ENCODE measurements at regions not wholly inside any gene's neighbourhood (a gene's known extent, or its start where the extent isn't known, plus 50 kb on each side); places are given as distances from the start of the nearest gene placed in this dataset.

GRCh38 chr2:120673205-120673550 lies 62.5 kb upstream of the GLI2 start:
- TF ChIP-seq EGR1 (IDR thresholded peaks at IDR 0.05) (no peak), TEAD4 (IDR thresholded peaks at IDR 0.05) (no peak), REST (IDR thresholded peaks at IDR 0.05; ENCODE audit: low read depth) (no peak), YY1 (IDR thresholded peaks at IDR 0.05; ENCODE audit: low read depth) (no peak), NFIC (IDR thresholded peaks at IDR 0.05) (no peak), CEBPB (IDR thresholded peaks at IDR 0.05) (no peak)

GRCh38 chr2:120673571-120674061 lies 62.1 kb upstream of the GLI2 start:
- TF ChIP-seq EGR1 (IDR thresholded peaks at IDR 0.05) (no peak), CEBPB (IDR thresholded peaks at IDR 0.05) (no peak), MAX (IDR thresholded peaks at IDR 0.05) (no peak), TAF1 (IDR thresholded peaks at IDR 0.05; ENCODE audit: low read depth) (no peak)

GRCh38 chr2:120674246-120675170 lies 61.2 kb upstream of the GLI2 start:
- TF ChIP-seq CEBPB (IDR thresholded peaks at IDR 0.05) (no peak), USF1 (IDR thresholded peaks at IDR 0.05) (no peak)

GRCh38 chr2:120675460-120676130 lies 60.1 kb upstream of the GLI2 start:
- peak; percentile 88 for TF ChIP-seq RAD21 (IDR thresholded peaks at IDR 0.05; ENCODE audit: low read depth)
- TF ChIP-seq EP300 (IDR thresholded peaks at IDR 0.05; ENCODE audit: borderline replicate concordance), result no peak
- TF ChIP-seq NFIC (IDR thresholded peaks at IDR 0.05), result no peak
- no peak for TF ChIP-seq ZBTB7A (IDR thresholded peaks at IDR 0.05; ENCODE audit: low read depth)

GRCh38 chr2:120677221-120677620 lies 58.4 kb upstream of the GLI2 start:
- TF ChIP-seq CEBPB (IDR thresholded peaks at IDR 0.05) (no peak), TEAD4 (IDR thresholded peaks at IDR 0.05) (no peak), TCF12 (IDR thresholded peaks at IDR 0.05; ENCODE audit: low read depth) (no peak), REST (IDR thresholded peaks at IDR 0.05; ENCODE audit: low read depth) (no peak), EGR1 (IDR thresholded peaks at IDR 0.05) (no peak), YY1 (IDR thresholded peaks at IDR 0.05; ENCODE audit: low read depth) (no peak)

GRCh38 chr2:120677696-120678247 lies 57.9 kb upstream of the GLI2 start:
- TF ChIP-seq ZBTB7A (IDR thresholded peaks at IDR 0.05; ENCODE audit: low read depth), result no peak
- TF ChIP-seq NFIC (IDR thresholded peaks at IDR 0.05), result no peak
- TF ChIP-seq FOXM1 (IDR thresholded peaks at IDR 0.05; ENCODE audit: borderline replicate concordance, low read depth), result no peak
- 0 out of 2 replicates have a peak, but pooled peaks have one; percentile 24 for TF ChIP-seq TEAD4 (IDR thresholded peaks at IDR 0.05)

GRCh38 chr2:120678251-120678650 lies 57.4 kb upstream of the GLI2 start:
- peak; percentile 25; the same call in 1 of the 2 replicates for TF ChIP-seq RAD21 (IDR thresholded peaks at IDR 0.05; ENCODE audit: low read depth)
- TF ChIP-seq NFIC (IDR thresholded peaks at IDR 0.05), result no peak
- no peak for TF ChIP-seq EP300 (IDR thresholded peaks at IDR 0.05; ENCODE audit: borderline replicate concordance)
- no peak for TF ChIP-seq CREB1 (IDR thresholded peaks at IDR 0.05; ENCODE audit: low read depth)
